Small intestine (tissue), 7 donors: ENCODE measurements at regions not wholly inside any gene's neighbourhood (a gene's known extent, or its start where the extent isn't known, plus 50 kb on each side); places are given as distances from the start of the nearest gene placed in this dataset.

ENCODE experiments used
- DNase-seq, 2 donors: peaks; one replicate each; pipeline versions ENCODE4 v3.0.0 to v3.0.0-alpha.2; 2013
- FAIRE-seq: peaks from 2 replicates; lab custom pipeline; 2012; peaks lifted over from hg19 to GRCh38; lab: Jason Lieb, UNC
- H3K27ac ChIP-seq, 3 donors: one replicate each; pipeline ENCODE4 v1.5.1; 2013; ENCODE audit warnings: low read length in 2 of 3, mild to moderate bottlenecking in 2 of 3, control low read depth in 1 of 3, inconsistent platforms in 1 of 3, low read depth in 1 of 3, moderate library complexity in 1 of 3
- H3K27me3 ChIP-seq, 3 donors: one replicate each; pipeline ENCODE4 v1.6.1; 2013; ENCODE audit warnings: low read length in 3 of 3, inconsistent platforms in 1 of 3; ENCODE audit not compliant: control insufficient read depth in 3 of 3, insufficient read depth in 3 of 3
- H3K36me3 ChIP-seq, 3 donors: one replicate each; pipeline ENCODE4 v1.6.1; 2013; ENCODE audit warnings: low read length in 3 of 3, inconsistent platforms in 1 of 3, low read depth in 1 of 3, mild to moderate bottlenecking in 1 of 3, moderate library complexity in 1 of 3; ENCODE audit not compliant: control insufficient read depth in 3 of 3, insufficient read depth in 2 of 3
- H3K4me1 ChIP-seq, 3 donors: one replicate each; pipeline ENCODE4 v1.6.1; 2013; ENCODE audit warnings: low read length in 2 of 3, inconsistent platforms in 1 of 3, low read depth in 1 of 3, mild to moderate bottlenecking in 1 of 3, moderate library complexity in 1 of 3; ENCODE audit not compliant: control insufficient read depth in 3 of 3, insufficient read depth in 2 of 3
- H3K4me3 ChIP-seq, 3 donors: one replicate each; pipeline ENCODE4 v1.5.1; 2013; ENCODE audit warnings: low read length in 3 of 3, control low read depth in 1 of 3, inconsistent platforms in 1 of 3, low read depth in 1 of 3, mild to moderate bottlenecking in 1 of 3, moderate library complexity in 1 of 3
- H3K9me3 ChIP-seq, 2 donors: one replicate each; pipeline ENCODE4 v1.6.1; 2013; ENCODE audit warnings: low read depth in 1 of 2, low read length in 1 of 2; ENCODE audit not compliant: control insufficient read depth in 2 of 2, insufficient read depth in 1 of 2
- WGBS, 3 donors: extraction: QIAGEN DNeasy Blood & Tissue Kit; methylation state at CpG; one replicate each; pipeline ENCODE4 v1.1.7; 2013; 5-methylcytosine and 5-hydroxymethylcytosine counted together
- donor health status: healthy with polysubstance abuse.
- donor health status: control.
- donor health status: control.
- donor health status: Bipolar disorder and iron deficiency.
- donor health status: healthy.

GRCh38 chr12:45613855-45614254 lies 115.7 kb upstream of the ARID2 start:
- H3K4me1 ChIP-seq = no peaks in the 10 kb centered on the region
- H3K4me3 ChIP-seq = no peak overlapping the region
- peaks cover 0 to 2% (median 0%) of the 10 kb centered on the region in 3 donors for H3K27me3 ChIP-seq
- no peaks in the 10 kb centered on the region for H3K36me3 ChIP-seq
- no peak overlapping the region for H3K27ac ChIP-seq
- FAIRE-seq (no peak), DNase-seq (no peak)
- no peaks in the 10 kb centered on the region for H3K9me3 ChIP-seq
- WGBS, 3 donors = 77 to 92% (median 82%) methylated on average over 2 of the region's 2 CpGs

GRCh38 chr12:45615268-45615667 lies 114.2 kb upstream of the ARID2 start:
- Histone ChIP-seq H3K27ac (no peak overlapping the region), H3K4me1 (no peaks in the 10 kb centered on the region), H3K27me3 (peaks cover 0 to 2% (median 0%) of the 10 kb centered on the region in 3 donors), H3K36me3 (no peaks in the 10 kb centered on the region), H3K9me3 (no peaks in the 10 kb centered on the region), H3K4me3 (no peak overlapping the region)
- FAIRE-seq (no peak), DNase-seq (no peak)
- 58 to 68% (median 62%) methylated on average over 1 of the region's 1 CpG for WGBS, 3 donors

- 93 to 95% (median 95%) methylated on average over 3 of the region's 3 CpGs for WGBS, 3 donors
- DNase-seq = no peak
- Histone ChIP-seq H3K9me3 (peaks cover 0 to 4% of the 10 kb centered on the region in 2 donors), H3K36me3 (no peaks in the 10 kb centered on the region), H3K4me1 (no peaks in the 10 kb centered on the region), H3K27ac (no peak overlapping the region), H3K27me3 (no peaks in the 10 kb centered on the region), H3K4me3 (no peak overlapping the region)
- no peak for FAIRE-seq
These were observed 109.8 kb upstream of the ARID2 start for GRCh38 chr12:45619736-45620135.

- Histone ChIP-seq H3K9me3 (peaks cover 0 to 4% of the 10 kb centered on the region in 2 donors), H3K27ac (no peak overlapping the region), H3K4me3 (no peak overlapping the region), H3K27me3 (no peaks in the 10 kb centered on the region), H3K4me1 (no peaks in the 10 kb centered on the region), H3K36me3 (no peaks in the 10 kb centered on the region)
- DNase-seq (no peak), FAIRE-seq (no peak)
- WGBS, 3 donors = 92 to 100% (median 96%) methylated on average over 1 of the region's 1 CpG
These were observed 107.8 kb upstream of the ARID2 start for GRCh38 chr12:45621703-45622102.

- no peaks in the 10 kb centered on the region for H3K27me3 ChIP-seq
- H3K27ac ChIP-seq = no peak overlapping the region
- no peaks in the 10 kb centered on the region for H3K4me1 ChIP-seq
- 86 to 93% (median 87%) methylated on average over 3 of the region's 3 CpGs for WGBS, 3 donors
- no peak overlapping the region for H3K4me3 ChIP-seq
- no peaks in the 10 kb centered on the region for H3K36me3 ChIP-seq
- H3K9me3 ChIP-seq = peaks cover 0 to 4% of the 10 kb centered on the region in 2 donors
- DNase-seq (no peak), FAIRE-seq (no peak)
These were observed 107.1 kb upstream of the ARID2 start for GRCh38 chr12:45622210-45622937.

- Histone ChIP-seq H3K4me3 (no peak overlapping the region), H3K36me3 (no peaks in the 10 kb centered on the region), H3K9me3 (peaks cover 0 to 4% of the 10 kb centered on the region in 2 donors), H3K4me1 (no peaks in the 10 kb centered on the region), H3K27me3 (no peaks in the 10 kb centered on the region), H3K27ac (no peak overlapping the region)
- 77 to 81% (median 78%) methylated on average over 5 of the region's 5 CpGs for WGBS, 3 donors
- DNase-seq = no peak
- no peak for FAIRE-seq
These were observed 106.3 kb upstream of the ARID2 start for GRCh38 chr12:45623221-45623620.

- WGBS, 3 donors = 43 to 65% (median 49%) methylated on average over 2 of the region's 2 CpGs
- peak in 1 of 2 donors; percentile 24 for DNase-seq
- H3K9me3 ChIP-seq = peaks cover 0 to 4% of the 10 kb centered on the region in 2 donors
These were observed 105.6 kb upstream of the ARID2 start for GRCh38 chr12:45623940-45624339.

GRCh38 chr12:45626965-45627364 lies 102.5 kb upstream of the ARID2 start:
- no peaks in the 10 kb centered on the region for H3K36me3 ChIP-seq
- no peaks in the 10 kb centered on the region for H3K27me3 ChIP-seq
- H3K9me3 ChIP-seq = peaks cover 0 to 4% of the 10 kb centered on the region in 2 donors
- no peaks in the 10 kb centered on the region for H3K4me1 ChIP-seq
- no peak overlapping the region for H3K27ac ChIP-seq
- DNase-seq (peak in 1 of 2 donors; percentile 34), FAIRE-seq (no peak)
- WGBS, 3 donors = 18 to 49% (median 33%) methylated on average over 2 of the region's 2 CpGs
- H3K4me3 ChIP-seq = no peak overlapping the region

More at GRCh38 chr12:45623940-45624339, 105.6 kb upstream of the ARID2 start:
- no peak overlapping the region for H3K4me3 ChIP-seq
- no peak for FAIRE-seq
- H3K36me3 ChIP-seq = no peaks in the 10 kb centered on the region
- no peaks in the 10 kb centered on the region for H3K27me3 ChIP-seq
- no peak overlapping the region for H3K27ac ChIP-seq
- H3K4me1 ChIP-seq = no peaks in the 10 kb centered on the region
